ENCODE measurements at regions not wholly inside any gene's neighbourhood (a gene's known extent, or its start where the extent isn't known, plus 50 kb on each side); places are given as distances from the start of the nearest gene placed in this dataset.

- DNase-seq (ENCODE audit: low read depth), result no peak
These were observed 783.8 kb downstream of the VRK1 start for GRCh38 chr14:97581016-97581415.

- DNase-seq (ENCODE audit: low read depth), result no peak
These were observed 784.8 kb downstream of the VRK1 start for GRCh38 chr14:97582022-97582421.

GRCh38 chr14:97584528-97584927 is 787.3 kb downstream of the VRK1 start:
- no peak for DNase-seq (ENCODE audit: low read depth)

GRCh38 chr14:97592341-97592980 is 795.3 kb downstream of the VRK1 start:
- no peak for DNase-seq (ENCODE audit: low read depth)

GRCh38 chr14:97594306-97594705 is 797.1 kb downstream of the VRK1 start:
- DNase-seq (ENCODE audit: low read depth), result no peak

GRCh38 chr14:97602438-97603117 is 805.4 kb downstream of the VRK1 start:
- DNase-seq (ENCODE audit: low read depth), result no peak

- no peak for DNase-seq (ENCODE audit: low read depth)
These were observed 806.0 kb downstream of the VRK1 start for GRCh38 chr14:97603201-97603600.

- no peak for DNase-seq (ENCODE audit: low read depth)
These were observed 807.5 kb downstream of the VRK1 start for GRCh38 chr14:97604731-97605130.

- DNase-seq (ENCODE audit: low read depth), result no peak
These were observed 821.2 kb downstream of the VRK1 start for GRCh38 chr14:97618401-97618800.

GRCh38 chr14:97618917-97619690 is 821.9 kb downstream of the VRK1 start:
- DNase-seq (ENCODE audit: low read depth), result no peak

GRCh38 chr14:97620066-97620465 is 822.9 kb downstream of the VRK1 start:
- no peak for DNase-seq (ENCODE audit: low read depth)

GRCh38 chr14:97624985-97625384 is 827.8 kb downstream of the VRK1 start:
- DNase-seq (ENCODE audit: low read depth), result no peak

- DNase-seq (ENCODE audit: low read depth), result no peak
These were observed 828.3 kb downstream of the VRK1 start for GRCh38 chr14:97625477-97625876.

GRCh38 chr14:97626088-97626487 is 828.9 kb downstream of the VRK1 start:
- no peak for DNase-seq (ENCODE audit: low read depth)

- no peak for DNase-seq (ENCODE audit: low read depth)
These were observed 833.1 kb downstream of the VRK1 start for GRCh38 chr14:97630249-97630648.

GRCh38 chr14:97633131-97633738 is 836.1 kb downstream of the VRK1 start:
- no peak for DNase-seq (ENCODE audit: low read depth)

GRCh38 chr14:97634751-97635150 is 837.6 kb downstream of the VRK1 start:
- DNase-seq (ENCODE audit: low read depth), result no peak

- no peak for DNase-seq (ENCODE audit: low read depth)
These were observed 841.7 kb downstream of the VRK1 start for GRCh38 chr14:97638864-97639263.

GRCh38 chr14:97640031-97640430 is 842.8 kb downstream of the VRK1 start:
- DNase-seq (ENCODE audit: low read depth), result no peak

- DNase-seq (ENCODE audit: low read depth), result no peak
These were observed 844.6 kb downstream of the VRK1 start for GRCh38 chr14:97641827-97642226.

- DNase-seq (ENCODE audit: low read depth), result no peak
These were observed 845.4 kb downstream of the VRK1 start for GRCh38 chr14:97642631-97643030.

- no peak for DNase-seq (ENCODE audit: low read depth)
These were observed 847.2 kb downstream of the VRK1 start for GRCh38 chr14:97644365-97644764.

GRCh38 chr14:97649752-97650151 is 852.6 kb downstream of the VRK1 start:
- no peak for DNase-seq (ENCODE audit: low read depth)

Data from GM04504 (cell line).